ENCODE measurements at regions not wholly inside any gene's neighbourhood (a gene's known extent, or its start where the extent isn't known, plus 50 kb on each side); places are given as distances from the start of the nearest gene placed in this dataset.

DNA sequence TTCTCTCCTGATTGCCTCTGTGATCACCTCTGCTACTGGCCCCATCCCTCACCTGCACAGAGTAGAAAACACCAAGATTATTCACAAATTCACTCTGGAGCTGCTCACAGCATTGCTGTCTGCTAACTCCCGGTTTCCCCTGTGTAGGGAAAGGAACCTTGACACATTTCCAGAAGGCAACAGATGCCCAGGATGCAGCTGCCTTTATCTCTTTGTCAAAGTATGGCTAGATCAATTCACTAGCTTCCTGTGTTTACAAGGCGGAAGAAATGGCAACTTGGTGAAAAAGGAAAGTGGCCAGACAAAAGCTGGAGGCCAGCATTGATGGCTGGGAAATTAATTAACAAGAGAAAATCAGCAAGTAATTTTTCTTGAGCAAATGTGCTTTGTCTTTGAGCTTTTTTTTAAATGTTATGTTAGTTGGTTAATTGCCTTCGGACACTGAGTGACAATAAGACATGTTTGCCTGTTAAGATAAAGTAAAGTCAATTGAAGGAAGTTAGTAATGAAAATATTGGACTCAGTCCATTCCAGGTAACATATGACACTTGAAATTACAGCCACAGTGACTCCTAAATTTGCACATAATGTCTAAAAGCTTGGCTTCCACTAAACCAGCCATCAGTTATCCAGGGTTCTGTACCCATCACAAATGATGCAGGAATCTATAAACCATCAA is 394.6 kb upstream of the IL12A start:
- no peak for DNase-seq (ENCODE audit: low read depth)
- H3K4me3 ChIP-seq (ENCODE audit: low read depth, low read length) = no peak overlapping the region
- TF ChIP-seq CTCF (IDR thresholded peaks at IDR 0.05; ENCODE audit: insufficient read depth, low read depth, low read length) = no peak

DNA sequence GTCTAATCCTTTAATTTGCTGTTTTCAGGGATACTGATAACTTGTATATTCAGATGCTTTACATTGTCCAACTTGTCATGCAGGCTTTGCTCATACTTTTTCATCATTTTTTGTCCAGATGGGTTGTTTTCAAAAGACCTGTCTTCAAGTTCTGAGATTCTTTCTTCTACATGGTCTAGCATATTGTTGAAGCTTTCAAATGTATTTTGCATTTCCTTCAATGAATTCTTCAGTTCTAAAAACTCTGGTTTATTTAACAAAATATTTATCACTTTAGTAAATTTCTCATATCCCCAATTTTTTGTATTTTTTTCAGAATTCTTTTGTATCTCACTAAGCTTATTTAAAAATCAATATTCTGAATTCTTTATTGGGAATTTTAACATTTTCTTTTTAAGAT is 388.3 kb upstream of the IL12A start:
- H3K4me3 ChIP-seq (ENCODE audit: low read depth, low read length) = no peak overlapping the region
- no peak for DNase-seq (ENCODE audit: low read depth)
- TF ChIP-seq CTCF (IDR thresholded peaks at IDR 0.05; ENCODE audit: insufficient read depth, low read depth, low read length) = no peak

- no peak for DNase-seq (ENCODE audit: low read depth)
- no peak overlapping the region for H3K4me3 ChIP-seq (ENCODE audit: low read depth, low read length)
- TF ChIP-seq CTCF (IDR thresholded peaks at IDR 0.05; ENCODE audit: insufficient read depth, low read depth, low read length) = no peak
Measured at GRCh38 chr3:159604151-159604581, 384.5 kb upstream of the IL12A start.

- no peak for TF ChIP-seq CTCF (IDR thresholded peaks at IDR 0.05; ENCODE audit: insufficient read depth, low read depth, low read length)
- no peak for DNase-seq (ENCODE audit: low read depth)
- H3K4me3 ChIP-seq (ENCODE audit: low read depth, low read length) = no peak overlapping the region
Measured at GRCh38 chr3:159605101-159605500, 383.5 kb upstream of the IL12A start.

DNA sequence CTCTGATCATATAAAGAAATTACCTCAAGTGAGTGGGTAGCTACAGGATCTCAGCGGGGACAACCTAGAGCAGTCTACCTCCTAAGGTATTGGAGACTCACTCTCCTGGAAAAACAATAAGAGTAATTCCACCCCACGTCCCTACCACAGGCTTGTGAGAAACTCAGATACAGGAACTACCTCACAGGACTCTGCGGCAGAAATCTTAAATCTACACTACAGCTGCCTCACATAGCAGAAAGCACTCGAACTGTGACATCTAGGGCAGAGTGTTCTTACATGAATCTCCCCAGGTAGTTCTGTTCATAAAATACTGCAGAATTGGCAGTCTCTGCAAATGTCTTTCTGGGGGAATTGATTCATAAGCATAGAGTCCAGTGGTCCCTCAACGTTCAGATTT is 382.9 kb upstream of the IL12A start:
- no peak for DNase-seq (ENCODE audit: low read depth)
- no peak overlapping the region for H3K4me3 ChIP-seq (ENCODE audit: low read depth, low read length)
- TF ChIP-seq CTCF (IDR thresholded peaks at IDR 0.05; ENCODE audit: insufficient read depth, low read depth, low read length) = no peak

GRCh38 chr3:159607856-159608255 is 380.8 kb upstream of the IL12A start:
- no peak overlapping the region for H3K4me3 ChIP-seq (ENCODE audit: low read depth, low read length)
- DNase-seq (ENCODE audit: low read depth) = no peak
- TF ChIP-seq CTCF (IDR thresholded peaks at IDR 0.05; ENCODE audit: insufficient read depth, low read depth, low read length) = no peak

DNA sequence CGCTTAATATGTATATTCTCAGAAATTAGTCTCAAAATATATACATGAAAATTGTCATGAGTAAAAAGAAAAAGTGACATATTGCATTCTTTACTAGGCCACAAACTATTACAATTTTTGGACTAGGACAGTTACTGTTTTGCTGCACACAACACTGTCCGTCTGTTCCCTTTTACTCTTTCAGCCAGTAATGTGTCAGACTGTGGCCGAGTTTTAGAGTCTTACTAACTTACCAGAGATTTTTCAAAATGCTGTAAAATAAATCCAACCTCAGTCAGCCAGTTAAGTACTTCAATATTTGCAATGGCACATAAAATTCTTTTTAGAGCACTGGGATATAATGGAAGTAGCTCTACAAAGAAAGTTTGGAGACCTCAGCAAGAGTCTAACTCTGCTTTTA is 380.3 kb upstream of the IL12A start:
- no peak for TF ChIP-seq CTCF (IDR thresholded peaks at IDR 0.05; ENCODE audit: insufficient read depth, low read depth, low read length)
- H3K4me3 ChIP-seq (ENCODE audit: low read depth, low read length) = no peak overlapping the region
- no peak for DNase-seq (ENCODE audit: low read depth)
